NOMO-1 treated with DMSO at 0.1 percent for 48 hours (cell line): ENCODE measurements at regions not wholly inside any gene's neighbourhood (a gene's known extent, or its start where the extent isn't known, plus 50 kb on each side); places are given as distances from the start of the nearest gene placed in this dataset.
"Not testable (repeated sequence)": the region's sequence is repeated elsewhere in the genome, so short reads cannot be mapped to it uniquely, and the experiment has no call there.

Experiments
- DNase-seq: peaks from one replicate; lab custom pipeline; 2025; ENCODE audit not compliant: unreplicated experiment; lab: John Stamatoyannopoulos, UW

- DNase-seq, result no peak
Observed at GRCh38 chr2:208674919-208675318, 268.3 kb downstream of the PTH2R start.

GRCh38 chr2:208685929-208686328 lies 279.3 kb downstream of the PTH2R start:
- DNase-seq, result not testable (repeated sequence)

GRCh38 chr2:208686665-208687064 lies 280.1 kb downstream of the PTH2R start:
- DNase-seq, result no peak

- DNase-seq, result not testable (repeated sequence)
Observed at GRCh38 chr2:208687720-208688119, 281.1 kb downstream of the PTH2R start.

- no peak for DNase-seq
Observed at GRCh38 chr2:208698114-208698513, 291.5 kb downstream of the PTH2R start.

GRCh38 chr2:208708486-208708885 lies 301.9 kb downstream of the PTH2R start:
- no peak for DNase-seq

GRCh38 chr2:208711598-208711997 lies 305.0 kb downstream of the PTH2R start:
- DNase-seq, result no peak

GRCh38 chr2:208713066-208713745 lies 306.6 kb downstream of the PTH2R start:
- DNase-seq, result no peak

GRCh38 chr2:208718828-208719227 lies 312.2 kb downstream of the PTH2R start:
- no peak for DNase-seq

- DNase-seq, result no peak
Observed at GRCh38 chr2:208722731-208723130, 316.1 kb downstream of the PTH2R start.

- no peak for DNase-seq
Observed at GRCh38 chr2:208725280-208725679, 318.7 kb downstream of the PTH2R start.

GRCh38 chr2:208726242-208726641 lies 319.6 kb downstream of the PTH2R start:
- DNase-seq, result no peak

GRCh38 chr2:208751663-208752415 lies 345.2 kb downstream of the PTH2R start:
- DNase-seq, result not testable (repeated sequence)

GRCh38 chr2:208757364-208757763 lies 350.8 kb downstream of the PTH2R start:
- DNase-seq, result no peak

- DNase-seq, result not testable (repeated sequence)
Observed at GRCh38 chr2:208773074-208773473, 366.5 kb downstream of the PTH2R start.

GRCh38 chr2:208781166-208781565 lies 374.6 kb downstream of the PTH2R start:
- no peak for DNase-seq

GRCh38 chr2:208782097-208782496 lies 375.5 kb downstream of the PTH2R start:
- no peak for DNase-seq

GRCh38 chr2:208783184-208783583 lies 376.6 kb downstream of the PTH2R start:
- no peak for DNase-seq

GRCh38 chr2:208784774-208785173 lies 378.2 kb downstream of the PTH2R start:
- not testable (repeated sequence) for DNase-seq

GRCh38 chr2:208791257-208791656 lies 384.7 kb downstream of the PTH2R start:
- DNase-seq, result no peak

- no peak for DNase-seq
Observed at GRCh38 chr2:208792766-208793165, 386.2 kb downstream of the PTH2R start.

- DNase-seq, result no peak
Observed at GRCh38 chr2:208793434-208793833, 386.8 kb downstream of the PTH2R start.
